Endothelial cell of umbilical vein (primary cell): ENCODE measurements at regions not wholly inside any gene's neighbourhood (a gene's known extent, or its start where the extent isn't known, plus 50 kb on each side); places are given as distances from the start of the nearest gene placed in this dataset.

ENCODE experiments used
- BruUV-seq: library from RNA; stranded (reverse); fragments of 400-500 nt; replicated peaks from 2 replicates; lab custom pipeline; 2021; lab: Mats Ljungman, UMichigan
- CTCF ChIA-PET: fragments of 300-600, 350-600 bp; sonication (Branson Sonifier 250); formaldehyde crosslinking; loops from one replicate; lab custom pipeline; 2021; ENCODE audit warnings: antibody characterized with exemption, inconsistent platforms; lab: Charles Lee
- POLR2A ChIA-PET: fragments of 300-600, 350-600 bp; sonication (Branson Sonifier 250); formaldehyde crosslinking; loops from one replicate; lab custom pipeline; 2021; ENCODE audit warnings: antibody characterized with exemption, inconsistent platforms; lab: Charles Lee
- DNase-seq: peaks from one replicate; pipeline ENCODE4 v3.0.0-alpha.2; 2011; ENCODE audit warnings: low read depth, low spot score
- FAIRE-seq: peaks from 2 replicates; lab custom pipeline; 2011; peaks lifted over from hg19 to GRCh38; lab: Jason Lieb, UNC
- H2AFZ ChIP-seq: 2 replicates; pipeline ENCODE4 v1.6.0; 2012; ENCODE audit warnings: low read depth, low read length, control low read depth, inconsistent platforms
- H3K27ac ChIP-seq: 2 replicates; pipeline ENCODE4 v1.5.1; 2011; ENCODE audit warnings: low read depth, mild to moderate bottlenecking, control low read depth, low read length, moderate library complexity; ENCODE audit not compliant: insufficient read depth
- H3K27me3 ChIP-seq, 2 experiments: 2 replicates each; pipeline versions ENCODE4 v1.6.0 to v1.6.1; 2011; ENCODE audit warnings: low read length in 2 of 2, mixed read lengths in 1 of 2; ENCODE audit not compliant: control insufficient read depth in 2 of 2, insufficient read depth in 2 of 2
- H3K36me3 ChIP-seq, 2 experiments: 2 replicates in 1 of 2; 3 replicates in 1 of 2; pipeline ENCODE4 v1.5.1; 2011; ENCODE audit warnings: low read length in 2 of 2, mild to moderate bottlenecking in 1 of 2, moderate library complexity in 1 of 2; ENCODE audit not compliant: control insufficient read depth in 2 of 2, insufficient read depth in 2 of 2; ENCODE audit errors: extremely low read depth in 1 of 2
- H3K4me1 ChIP-seq: 3 replicates; pipeline ENCODE4 v1.5.1; 2011; ENCODE audit warnings: mild to moderate bottlenecking, low read length; ENCODE audit not compliant: control insufficient read depth, insufficient read depth; ENCODE audit errors: extremely low read depth
- H3K4me2 ChIP-seq: 2 replicates; pipeline ENCODE4 v1.6.1; 2011; ENCODE audit warnings: low read length, control low read depth, mixed read lengths; ENCODE audit not compliant: insufficient read depth
- H3K4me3 ChIP-seq, 3 experiments: fragments of 200-600 bp in 1 of 3; sonication (generic), shearing (Covaris generic) in 1 of 3; replicated peaks in 1 of 3; 2 replicates each; pipeline ENCODE4 v1.5.1; 2011 to 2016; ENCODE audit warnings: control low read depth in 3 of 3, low read length in 3 of 3, mild to moderate bottlenecking in 2 of 3, inconsistent platforms in 1 of 3, low read depth in 1 of 3, moderate library complexity in 1 of 3; ENCODE audit not compliant: insufficient read depth in 1 of 3
- H3K79me2 ChIP-seq: 2 replicates; pipeline ENCODE4 v1.6.0; 2012; ENCODE audit warnings: low read length, inconsistent platforms; ENCODE audit not compliant: control insufficient read depth, insufficient read depth
- H3K9ac ChIP-seq: replicated peaks from 2 replicates; pipeline ENCODE3; 2011; ENCODE audit warnings: low read length, control low read depth; ENCODE audit not compliant: insufficient read depth; ENCODE audit errors: extremely low read depth
- H3K9me1 ChIP-seq: replicated peaks from 3 replicates; pipeline ENCODE4 v1.6.0; 2011; ENCODE audit warnings: mild to moderate bottlenecking, low read length; ENCODE audit not compliant: control insufficient read depth, insufficient read depth; ENCODE audit errors: extremely low read depth
- H3K9me3 ChIP-seq: replicated peaks from 2 replicates; pipeline ENCODE4 v1.5.1; 2012; ENCODE audit warnings: low read length, inconsistent platforms; ENCODE audit not compliant: control insufficient read depth, insufficient read depth
- H4K20me1 ChIP-seq: replicated peaks from 2 replicates; pipeline ENCODE3; 2011; ENCODE audit warnings: mild to moderate bottlenecking, low read length; ENCODE audit not compliant: control insufficient read depth, insufficient read depth; ENCODE audit errors: extremely low read depth
- CTCF ChIP-seq, 2 donors: IDR thresholded peaks; 1 replicate in 1 of 2; 2 replicates in 1 of 2; pipeline ENCODE4 v1.5.1; 2011; ENCODE audit warnings: low read length in 2 of 2, mild to moderate bottlenecking in 2 of 2, moderate library complexity in 2 of 2, control low read depth in 1 of 2, inconsistent platforms in 1 of 2, low read depth in 1 of 2; ENCODE audit not compliant: insufficient read depth in 1 of 2; ENCODE audit errors: extremely low read depth in 1 of 2
- EZH2 ChIP-seq: IDR thresholded peaks from 2 replicates; pipeline ENCODE4 v1.6.1; 2012; ENCODE audit warnings: borderline replicate concordance, low read depth, mild to moderate bottlenecking, moderate library complexity, low read length, inconsistent platforms; ENCODE audit not compliant: severe bottlenecking
- FOS ChIP-seq: IDR thresholded peaks from 2 replicates; pipeline ENCODE4 v1.6.1; 2011; ENCODE audit warnings: mild to moderate bottlenecking, low read length, moderate library complexity, borderline replicate concordance; ENCODE audit not compliant: insufficient read depth
- GATA2 ChIP-seq: IDR thresholded peaks from 2 replicates; pipeline ENCODE4 v1.7.0; 2011; ENCODE audit warnings: low read depth, mild to moderate bottlenecking, moderate library complexity, mixed read lengths, low read length; ENCODE audit not compliant: insufficient read length, insufficient read depth
- JUN ChIP-seq: IDR thresholded peaks from 2 replicates; pipeline ENCODE4 v1.6.1; 2011; ENCODE audit warnings: borderline replicate concordance, low read depth; ENCODE audit not compliant: insufficient read length, insufficient read depth
- MAX ChIP-seq: IDR thresholded peaks from 2 replicates; pipeline ENCODE4 v1.6.1; 2011; ENCODE audit not compliant: insufficient read depth, insufficient read length
- MYC ChIP-seq: IDR thresholded peaks from one replicate; pipeline ENCODE4 v1.6.1; 2011; ENCODE audit warnings: mild to moderate bottlenecking, low read depth, low read length
- POLR2A ChIP-seq: IDR thresholded peaks from 2 replicates; pipeline ENCODE4 v1.6.1; 2012; ENCODE audit warnings: low read depth, mild to moderate bottlenecking, control low read depth, low read length
- POLR2AphosphoS5 ChIP-seq: IDR thresholded peaks from 2 replicates; pipeline ENCODE4 v1.6.1; 2012; ENCODE audit warnings: low read depth, mild to moderate bottlenecking, control low read depth, low read length, moderate library complexity; ENCODE audit not compliant: insufficient read depth
- dilution Hi-C: fragments of 300-500 bp; cut with MboI; formaldehyde crosslinking; loops from one replicate; pipeline ENCODE4 v1.15.0; 2019; ENCODE audit warnings: low sequenced_read_pairs; ENCODE audit not compliant: extremely low pct_ligation_motif_present
- intact Hi-C: fragments of 100-400 bp; cut with micrococcal nuclease; formaldehyde crosslinking; loops from one replicate; pipeline ENCODE4 v1.10.0; 2022

DNA sequence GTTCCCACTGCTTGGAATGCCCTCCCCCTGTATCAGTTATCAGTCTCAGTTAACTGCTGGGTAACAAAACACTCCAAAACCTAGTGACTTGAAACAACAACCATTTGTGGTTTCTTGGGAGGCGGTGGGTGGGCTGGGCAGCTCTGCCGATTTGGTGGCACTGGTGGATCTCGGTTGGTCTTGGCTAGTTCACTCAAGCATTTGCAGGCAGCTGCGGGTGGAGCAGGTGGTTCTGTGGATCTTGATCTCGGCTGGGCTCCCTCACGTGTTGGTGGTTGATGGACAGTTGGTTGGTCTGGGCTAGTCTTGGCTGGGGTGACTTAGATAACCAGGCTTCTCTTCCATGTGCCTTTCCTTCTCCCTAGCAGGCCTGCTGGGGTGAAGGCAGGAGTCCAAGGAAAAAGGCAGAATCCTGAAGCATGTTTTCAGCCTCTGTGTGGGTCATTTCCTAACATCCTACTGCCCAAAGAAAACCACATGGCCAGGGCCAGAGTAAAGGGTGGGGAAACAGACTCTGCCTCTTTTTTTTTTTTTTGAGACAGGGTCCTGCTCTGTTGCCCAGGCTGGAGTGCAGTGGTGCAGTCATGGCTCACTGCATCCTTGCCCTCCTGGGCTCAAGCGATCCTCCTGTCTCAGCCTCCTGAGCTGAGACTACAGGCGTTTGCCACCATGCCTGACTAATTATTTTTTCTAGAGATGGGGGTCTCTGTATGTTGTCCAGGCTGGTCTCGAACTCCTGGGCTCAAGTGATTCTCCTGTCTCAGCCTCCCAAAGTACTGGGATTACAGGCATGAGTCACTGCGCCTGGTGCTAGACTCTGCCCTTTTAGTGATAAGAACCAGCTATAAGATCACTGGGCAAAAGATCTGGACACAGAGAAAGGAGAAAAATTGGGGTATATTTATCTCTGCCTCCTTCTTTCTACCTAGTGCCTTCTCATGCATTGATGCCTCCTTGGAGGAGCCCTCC lies 183.7 kb downstream of the RGS3 start:
- TF ChIP-seq GATA2 (no peak), POLR2A (no peak), EZH2 (no peak), JUN (no peak), MYC (no peak), MAX (no peak), FOS (no peak), POLR2AphosphoS5 (no peak), CTCF (IDR thresholded peaks at IDR 0.05; ENCODE audit: extremely low read depth in 1 of 2, insufficient read depth in 1 of 2, low read depth in 1 of 2, low read length in 2 of 2) (no peak)
- Histone ChIP-seq H3K36me3 (no peaks in the 10 kb centered on the region), H3K4me3 (no peak overlapping the region), H3K9me3 (no peaks in the 10 kb centered on the region), H3K9ac (no peak overlapping the region), H3K27me3 (no peaks in the 10 kb centered on the region), H3K9me1 (no peaks in the 10 kb centered on the region), H3K27ac (no peak overlapping the region), H3K4me2 (no peak overlapping the region), H3K79me2 (no peaks in the 10 kb centered on the region), H4K20me1 (no peaks in the 10 kb centered on the region), H3K4me1 (peaks cover 21% of the 10 kb centered on the region), H2AFZ (no peak overlapping the region)
- ChIA-PET CTCF (interaction anchor here (0.8 kb wide), 1 partner anchor 13 kb away, joined by 5 read pairs; no protein-coding TSS in a partner anchor), POLR2A (no interaction called here)
- DNase-seq (no peak), FAIRE-seq (no peak)
- intact Hi-C loops (no loop called here), dilution Hi-C loops (no loop called here)
- no TSS peak for BruUV-seq
